Astrocyte of the cerebellum (primary cell): ENCODE measurements at regions not wholly inside any gene's neighbourhood (a gene's known extent, or its start where the extent isn't known, plus 50 kb on each side); places are given as distances from the start of the nearest gene placed in this dataset.

Source experiments
- DNase-seq: peaks from one replicate; pipeline ENCODE4 v3.0.0-alpha.2; 2011; ENCODE audit warnings: low read depth
- H3K4me3 ChIP-seq: 2 replicates; pipeline ENCODE4 v1.5.1; 2011; ENCODE audit warnings: mild to moderate bottlenecking, low read depth, low read length, moderate library complexity
- CTCF ChIP-seq: IDR thresholded peaks from 2 replicates; pipeline ENCODE4 v1.5.1; 2012; ENCODE audit warnings: low read length, low read depth, moderate library complexity, mild to moderate bottlenecking; ENCODE audit errors: missing control alignments
- in situ Hi-C: cut with HindIII; loops from 2 replicates; pipeline ENCODE4 v1.10.0; 2017; ENCODE audit warnings: low sequenced_read_pairs

GRCh38 chr2:6053743-6054142 lies 361.6 kb downstream of the SOX11 start:
- in situ Hi-C loops, result no loop called here
- no peak for TF ChIP-seq CTCF
- no peak for DNase-seq
- H3K4me3 ChIP-seq, result no peak overlapping the region

- DNase-seq, result no peak
- no peak for TF ChIP-seq CTCF
- H3K4me3 ChIP-seq, result no peak overlapping the region
- in situ Hi-C loops, result no loop called here
Observed at GRCh38 chr2:6054161-6054671, 362.0 kb downstream of the SOX11 start.

- no peak for DNase-seq
- in situ Hi-C loops, result no loop called here
- TF ChIP-seq CTCF, result no peak
- H3K4me3 ChIP-seq, result no peak overlapping the region
Observed at GRCh38 chr2:6060992-6061663, 368.9 kb downstream of the SOX11 start.

GRCh38 chr2:6064757-6065156 lies 372.6 kb downstream of the SOX11 start:
- no peak overlapping the region for H3K4me3 ChIP-seq
- no peak for DNase-seq
- TF ChIP-seq CTCF, result no peak

GRCh38 chr2:6065703-6066102 lies 373.5 kb downstream of the SOX11 start:
- in situ Hi-C loops, result no loop called here
- no peak overlapping the region for H3K4me3 ChIP-seq

More at GRCh38 chr2:6064757-6065156, 372.6 kb downstream of the SOX11 start:
- in situ Hi-C loops, result no loop called here

GRCh38 chr2:6067089-6067488 lies 374.9 kb downstream of the SOX11 start:
- H3K4me3 ChIP-seq, result no peak overlapping the region
- no peak for TF ChIP-seq CTCF
- DNase-seq, result no peak
- in situ Hi-C loops, result no loop called here

More at GRCh38 chr2:6065703-6066102, 373.5 kb downstream of the SOX11 start:
- TF ChIP-seq CTCF, result no peak
- DNase-seq, result no peak
